Colonic mucosa (tissue), 4 donors: ENCODE measurements at regions not wholly inside any gene's neighbourhood (a gene's known extent, or its start where the extent isn't known, plus 50 kb on each side); places are given as distances from the start of the nearest gene placed in this dataset.

Source experiments
- DNase-seq: peaks from one replicate; pipeline ENCODE4 v3.0.0-alpha.2; 2020
- H3K27ac ChIP-seq: fragments of 200-600 bp; one replicate; pipeline ENCODE4 v1.8.0; 2021
- H3K27me3 ChIP-seq: fragments of 200-600 bp; one replicate; pipeline ENCODE4 v1.8.0; 2021
- H3K36me3 ChIP-seq: fragments of 200-600 bp; one replicate; pipeline ENCODE4 v1.8.0; 2021
- H3K4me1 ChIP-seq: fragments of 200-600 bp; one replicate; pipeline ENCODE4 v1.8.0; 2021; ENCODE audit warnings: mild to moderate bottlenecking
- H3K4me3 ChIP-seq: fragments of 200-600 bp; one replicate; pipeline ENCODE4 v1.8.0; 2021
- H3K9ac ChIP-seq, 2 donors: one replicate each; pipeline ENCODE4 v1.7.0; 2013; ENCODE audit warnings: control low read depth in 2 of 2, low read depth in 2 of 2, low read length in 2 of 2
- H3K9me3 ChIP-seq: fragments of 200-600 bp; one replicate; pipeline ENCODE4 v1.8.0; 2021
- CTCF ChIP-seq: fragments of 200-600 bp; IDR thresholded peaks from one replicate; pipeline ENCODE4 v1.8.0; 2022; ENCODE audit warnings: antibody characterized with exemption, mild to moderate bottlenecking
- intact Hi-C: fragments of 100-400 bp; cut with DNase I; formaldehyde crosslinking; loops from one replicate; pipeline ENCODE4 v1.14.1; 2022
- donor health status: healthy.
- donor health status: DM: no; HTN: no; CAD: no.
- donor health status: DM: no; HTN: no; CAD: no.

GRCh38 chr1:69129538-69129937, 438.2 kb upstream of the LRRC7 start:
- intact Hi-C loops = no loop called here
- no peak overlapping the region for H3K4me3 ChIP-seq
- no peaks in the 10 kb centered on the region for H3K4me1 ChIP-seq
- TF ChIP-seq CTCF = no peak
- H3K9me3 ChIP-seq = no peaks in the 10 kb centered on the region
- no peak for DNase-seq
- no peaks in the 10 kb centered on the region for H3K27me3 ChIP-seq
- no peak overlapping the region for H3K27ac ChIP-seq
- no peak overlapping the region for H3K9ac ChIP-seq
- H3K36me3 ChIP-seq = no peaks in the 10 kb centered on the region

- TF ChIP-seq CTCF = no peak
- H3K4me3 ChIP-seq = no peak overlapping the region
- H3K36me3 ChIP-seq = no peaks in the 10 kb centered on the region
- H3K9me3 ChIP-seq = no peaks in the 10 kb centered on the region
- no peak overlapping the region for H3K9ac ChIP-seq
- H3K27ac ChIP-seq = no peak overlapping the region
- intact Hi-C loops = no loop called here
- H3K4me1 ChIP-seq = no peaks in the 10 kb centered on the region
- DNase-seq = no peak
- no peaks in the 10 kb centered on the region for H3K27me3 ChIP-seq
Observed at GRCh38 chr1:69138172-69138571, 429.6 kb upstream of the LRRC7 start.

- intact Hi-C loops = no loop called here
- TF ChIP-seq CTCF = no peak
- no peaks in the 10 kb centered on the region for H3K27me3 ChIP-seq
Observed at GRCh38 chr1:69139007-69139406, 428.7 kb upstream of the LRRC7 start.

GRCh38 chr1:69146303-69146702, 421.4 kb upstream of the LRRC7 start:
- Histone ChIP-seq H3K27me3 (no peaks in the 10 kb centered on the region), H3K9me3 (no peaks in the 10 kb centered on the region), H3K9ac (no peak overlapping the region), H3K4me1 (no peaks in the 10 kb centered on the region), H3K27ac (no peak overlapping the region), H3K36me3 (no peaks in the 10 kb centered on the region), H3K4me3 (no peak overlapping the region)
- no peak for DNase-seq
- intact Hi-C loops = no loop called here
- TF ChIP-seq CTCF = no peak

More at GRCh38 chr1:69139007-69139406, 428.7 kb upstream of the LRRC7 start:
- no peaks in the 10 kb centered on the region for H3K4me1 ChIP-seq
- H3K4me3 ChIP-seq = no peak overlapping the region
- H3K9ac ChIP-seq = no peak overlapping the region
- no peak overlapping the region for H3K27ac ChIP-seq
- no peaks in the 10 kb centered on the region for H3K9me3 ChIP-seq
- no peaks in the 10 kb centered on the region for H3K36me3 ChIP-seq
- DNase-seq = no peak

GRCh38 chr1:69148731-69149130, 419.0 kb upstream of the LRRC7 start:
- Histone ChIP-seq H3K4me3 (no peak overlapping the region), H3K36me3 (no peaks in the 10 kb centered on the region), H3K27ac (no peak overlapping the region), H3K4me1 (no peaks in the 10 kb centered on the region), H3K9ac (no peak overlapping the region), H3K27me3 (no peaks in the 10 kb centered on the region), H3K9me3 (no peaks in the 10 kb centered on the region)
- intact Hi-C loops = no loop called here
- DNase-seq = no peak
- no peak for TF ChIP-seq CTCF
